ENCODE measurements at regions not wholly inside any gene's neighbourhood (a gene's known extent, or its start where the extent isn't known, plus 50 kb on each side); places are given as distances from the start of the nearest gene placed in this dataset.
"Not testable (repeated sequence)": the region's sequence is repeated elsewhere in the genome, so short reads cannot be mapped to it uniquely, and the experiment has no call there.

DNA sequence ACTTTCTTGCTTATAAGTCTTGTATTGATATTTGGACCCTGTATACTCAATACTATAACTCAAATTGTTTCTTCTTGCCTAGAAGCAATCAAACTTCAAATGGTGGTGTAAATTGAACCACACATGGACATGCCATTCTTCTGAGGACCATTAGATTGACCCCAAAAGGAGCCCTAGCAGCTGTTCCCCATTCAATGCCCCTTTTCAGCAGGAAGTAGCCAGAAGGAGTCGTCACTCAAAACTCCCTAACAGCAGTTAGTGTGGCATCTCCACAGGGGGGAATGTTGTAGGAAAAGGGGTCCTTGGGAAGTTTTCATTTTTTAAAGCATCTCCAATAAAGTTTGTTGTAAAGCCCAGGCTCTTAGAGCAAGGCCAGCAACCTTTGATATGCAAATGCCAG, 81.7 kb upstream of the PRL start:
- not testable (repeated sequence) for TF ChIP-seq POLR2A, POLR2AphosphoS5 (IDR thresholded peaks at IDR 0.05)
- TF ChIP-seq, protein P1, sequence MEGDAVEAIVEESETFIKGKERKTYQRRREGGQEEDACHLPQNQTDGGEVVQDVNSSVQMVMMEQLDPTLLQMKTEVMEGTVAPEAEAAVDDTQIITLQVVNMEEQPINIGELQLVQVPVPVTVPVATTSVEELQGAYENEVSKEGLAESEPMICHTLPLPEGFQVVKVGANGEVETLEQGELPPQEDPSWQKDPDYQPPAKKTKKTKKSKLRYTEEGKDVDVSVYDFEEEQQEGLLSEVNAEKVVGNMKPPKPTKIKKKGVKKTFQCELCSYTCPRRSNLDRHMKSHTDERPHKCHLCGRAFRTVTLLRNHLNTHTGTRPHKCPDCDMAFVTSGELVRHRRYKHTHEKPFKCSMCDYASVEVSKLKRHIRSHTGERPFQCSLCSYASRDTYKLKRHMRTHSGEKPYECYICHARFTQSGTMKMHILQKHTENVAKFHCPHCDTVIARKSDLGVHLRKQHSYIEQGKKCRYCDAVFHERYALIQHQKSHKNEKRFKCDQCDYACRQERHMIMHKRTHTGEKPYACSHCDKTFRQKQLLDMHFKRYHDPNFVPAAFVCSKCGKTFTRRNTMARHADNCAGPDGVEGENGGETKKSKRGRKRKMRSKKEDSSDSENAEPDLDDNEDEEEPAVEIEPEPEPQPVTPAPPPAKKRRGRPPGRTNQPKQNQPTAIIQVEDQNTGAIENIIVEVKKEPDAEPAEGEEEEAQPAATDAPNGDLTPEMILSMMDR (IDR thresholded peaks at IDR 0.05): not testable (repeated sequence)

All from sigmoid colon (tissue), 4 donors.